ENCODE measurements at regions not wholly inside any gene's neighbourhood (a gene's known extent, or its start where the extent isn't known, plus 50 kb on each side); places are given as distances from the start of the nearest gene placed in this dataset.

GRCh38 chr1:88022516-88022915, 661.6 kb upstream of the PKN2 start:
- TF ChIP-seq CTCF (IDR thresholded peaks at IDR 0.05; ENCODE audit: insufficient read depth, low read depth, low read length) = no peak
- TF ChIP-seq EZH2 (IDR thresholded peaks at IDR 0.05; ENCODE audit: insufficient read depth, low read length) = no peak
- FAIRE-seq (no peak), DNase-seq (ENCODE audit: low read depth) (no peak)
- Histone ChIP-seq H3K9me3 (ENCODE audit: insufficient read depth, low read depth, low read length) (no peaks in the 10 kb centered on the region), H3K36me3 (ENCODE audit: insufficient read depth, low read length) (no peaks in the 10 kb centered on the region), H3K9ac (ENCODE audit: low read length) (no peak overlapping the region), H3K4me3 (ENCODE audit: insufficient read depth, low read depth, low read length) (no peak overlapping the region), H2AFZ (ENCODE audit: low read depth, low read length) (no peak overlapping the region), H3K79me2 (ENCODE audit: insufficient read depth, low read length) (no peaks in the 10 kb centered on the region), H3K27ac (ENCODE audit: low read depth, low read length) (no peak overlapping the region), H3K4me1 (ENCODE audit: insufficient read depth, low read length) (no peaks in the 10 kb centered on the region), H3K4me2 (ENCODE audit: low read length) (no peak overlapping the region), H4K20me1 (ENCODE audit: insufficient read depth, low read length) (no peaks in the 10 kb centered on the region), H3K27me3 (ENCODE audit: insufficient read depth, low read length) (no peaks in the 10 kb centered on the region)
- H3K36me3 Mint-ChIP-seq (ENCODE audit: low read depth, unreplicated experiment) = no peaks in the 10 kb centered on the region
- H3K27ac Mint-ChIP-seq (ENCODE audit: unreplicated experiment) = no peak overlapping the region
- H3K4me3 Mint-ChIP-seq (ENCODE audit: unreplicated experiment) = no peak overlapping the region
- H3K9me3 Mint-ChIP-seq (ENCODE audit: unreplicated experiment) = no peaks in the 10 kb centered on the region
- H3K4me1 Mint-ChIP-seq (ENCODE audit: low read depth, unreplicated experiment) = no peaks in the 10 kb centered on the region
- no peaks in the 10 kb centered on the region for H3K27me3 Mint-ChIP-seq (ENCODE audit: low read depth, unreplicated experiment)

GRCh38 chr1:88029142-88029541, 654.9 kb upstream of the PKN2 start:
- H3K9ac ChIP-seq (ENCODE audit: low read length) = no peak overlapping the region
- Mint-ChIP-seq H3K27me3 (ENCODE audit: low read depth, unreplicated experiment) (no peaks in the 10 kb centered on the region), H3K4me3 (ENCODE audit: unreplicated experiment) (no peak overlapping the region), H3K27ac (ENCODE audit: unreplicated experiment) (no peak overlapping the region), H3K4me1 (ENCODE audit: low read depth, unreplicated experiment) (no peaks in the 10 kb centered on the region), H3K36me3 (ENCODE audit: low read depth, unreplicated experiment) (no peaks in the 10 kb centered on the region), H3K9me3 (ENCODE audit: unreplicated experiment) (no peaks in the 10 kb centered on the region)
- no peak for DNase-seq (ENCODE audit: low read depth)
- no peak for FAIRE-seq
- H3K79me2 ChIP-seq (ENCODE audit: insufficient read depth, low read length) = no peaks in the 10 kb centered on the region
- no peak overlapping the region for H2AFZ ChIP-seq (ENCODE audit: low read depth, low read length)
- H3K4me2 ChIP-seq (ENCODE audit: low read length) = no peak overlapping the region
- H3K27me3 ChIP-seq (ENCODE audit: insufficient read depth, low read length) = no peaks in the 10 kb centered on the region
- H3K4me1 ChIP-seq (ENCODE audit: insufficient read depth, low read length) = no peaks in the 10 kb centered on the region
- no peaks in the 10 kb centered on the region for H3K36me3 ChIP-seq (ENCODE audit: insufficient read depth, low read length)
- TF ChIP-seq CTCF (IDR thresholded peaks at IDR 0.05; ENCODE audit: insufficient read depth, low read depth, low read length) (no peak), EZH2 (IDR thresholded peaks at IDR 0.05; ENCODE audit: insufficient read depth, low read length) (no peak)
- no peaks in the 10 kb centered on the region for H3K9me3 ChIP-seq (ENCODE audit: insufficient read depth, low read depth, low read length)
- H3K4me3 ChIP-seq (ENCODE audit: insufficient read depth, low read depth, low read length) = no peak overlapping the region
- no peaks in the 10 kb centered on the region for H4K20me1 ChIP-seq (ENCODE audit: insufficient read depth, low read length)
- H3K27ac ChIP-seq (ENCODE audit: low read depth, low read length) = no peak overlapping the region

- Histone ChIP-seq H3K79me2 (ENCODE audit: insufficient read depth, low read length) (no peaks in the 10 kb centered on the region), H3K4me3 (ENCODE audit: insufficient read depth, low read depth, low read length) (no peak overlapping the region), H3K27ac (ENCODE audit: low read depth, low read length) (no peak overlapping the region), H3K4me1 (ENCODE audit: insufficient read depth, low read length) (no peaks in the 10 kb centered on the region), H2AFZ (ENCODE audit: low read depth, low read length) (no peak overlapping the region), H3K27me3 (ENCODE audit: insufficient read depth, low read length) (no peaks in the 10 kb centered on the region), H3K4me2 (ENCODE audit: low read length) (no peak overlapping the region), H3K36me3 (ENCODE audit: insufficient read depth, low read length) (no peaks in the 10 kb centered on the region), H3K9me3 (ENCODE audit: insufficient read depth, low read depth, low read length) (no peaks in the 10 kb centered on the region), H4K20me1 (ENCODE audit: insufficient read depth, low read length) (no peaks in the 10 kb centered on the region), H3K9ac (ENCODE audit: low read length) (no peak overlapping the region)
- no peak overlapping the region for H3K27ac Mint-ChIP-seq (ENCODE audit: unreplicated experiment)
- DNase-seq (ENCODE audit: low read depth) (no peak), FAIRE-seq (no peak)
- no peaks in the 10 kb centered on the region for H3K4me1 Mint-ChIP-seq (ENCODE audit: low read depth, unreplicated experiment)
- no peaks in the 10 kb centered on the region for H3K36me3 Mint-ChIP-seq (ENCODE audit: low read depth, unreplicated experiment)
- no peaks in the 10 kb centered on the region for H3K9me3 Mint-ChIP-seq (ENCODE audit: unreplicated experiment)
- H3K4me3 Mint-ChIP-seq (ENCODE audit: unreplicated experiment) = no peak overlapping the region
- H3K27me3 Mint-ChIP-seq (ENCODE audit: low read depth, unreplicated experiment) = no peaks in the 10 kb centered on the region
- TF ChIP-seq CTCF (IDR thresholded peaks at IDR 0.05; ENCODE audit: insufficient read depth, low read depth, low read length) = no peak
- TF ChIP-seq EZH2 (IDR thresholded peaks at IDR 0.05; ENCODE audit: insufficient read depth, low read length) = no peak
These were observed 654.2 kb upstream of the PKN2 start for GRCh38 chr1:88029899-88030298.
